ENCODE measurements at regions not wholly inside any gene's neighbourhood (a gene's known extent, or its start where the extent isn't known, plus 50 kb on each side); places are given as distances from the start of the nearest gene placed in this dataset.

DNA sequence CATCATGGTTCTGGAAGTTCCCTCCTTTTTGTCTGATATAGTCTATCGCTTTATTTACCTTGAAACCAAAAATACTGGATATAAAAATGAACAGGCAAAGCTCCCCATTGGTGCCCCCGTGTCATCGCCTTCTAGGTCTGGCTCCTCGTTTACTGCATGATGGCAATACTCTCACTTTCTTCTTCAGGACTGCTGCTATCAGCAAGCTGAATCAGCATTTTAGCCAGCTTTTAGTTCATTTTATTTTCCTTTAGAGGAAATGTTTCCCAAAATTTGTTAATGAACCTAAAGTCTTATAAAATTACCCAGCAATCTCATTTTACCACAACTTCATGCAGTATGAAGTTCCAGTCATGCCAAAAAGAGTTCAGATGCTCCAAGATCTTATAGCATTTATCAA, 80.5 kb downstream of the ZIC3 start:
- no peak overlapping the region for H3K4me3 ChIP-seq (ENCODE audit: low read depth, poor library complexity, severe bottlenecking)
- intact Hi-C loops (cut with DNase I; ENCODE audit: low total_unique reads), result no loop called here
- DNase-seq (ENCODE audit: low spot score in 2 of 2), result no peak
- WGBS, 2 donors, result 63 to 77% methylated on average over 4 of the region's 4 CpGs
- TF ChIP-seq, protein P1, sequence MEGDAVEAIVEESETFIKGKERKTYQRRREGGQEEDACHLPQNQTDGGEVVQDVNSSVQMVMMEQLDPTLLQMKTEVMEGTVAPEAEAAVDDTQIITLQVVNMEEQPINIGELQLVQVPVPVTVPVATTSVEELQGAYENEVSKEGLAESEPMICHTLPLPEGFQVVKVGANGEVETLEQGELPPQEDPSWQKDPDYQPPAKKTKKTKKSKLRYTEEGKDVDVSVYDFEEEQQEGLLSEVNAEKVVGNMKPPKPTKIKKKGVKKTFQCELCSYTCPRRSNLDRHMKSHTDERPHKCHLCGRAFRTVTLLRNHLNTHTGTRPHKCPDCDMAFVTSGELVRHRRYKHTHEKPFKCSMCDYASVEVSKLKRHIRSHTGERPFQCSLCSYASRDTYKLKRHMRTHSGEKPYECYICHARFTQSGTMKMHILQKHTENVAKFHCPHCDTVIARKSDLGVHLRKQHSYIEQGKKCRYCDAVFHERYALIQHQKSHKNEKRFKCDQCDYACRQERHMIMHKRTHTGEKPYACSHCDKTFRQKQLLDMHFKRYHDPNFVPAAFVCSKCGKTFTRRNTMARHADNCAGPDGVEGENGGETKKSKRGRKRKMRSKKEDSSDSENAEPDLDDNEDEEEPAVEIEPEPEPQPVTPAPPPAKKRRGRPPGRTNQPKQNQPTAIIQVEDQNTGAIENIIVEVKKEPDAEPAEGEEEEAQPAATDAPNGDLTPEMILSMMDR (IDR thresholded peaks at IDR 0.05), result no peak
- no peak for TF ChIP-seq POLR2A (IDR thresholded peaks at IDR 0.05)

GRCh38 chrX:137651647-137652046, 85.7 kb downstream of the ZIC3 start:
- no peak for DNase-seq (ENCODE audit: low spot score in 2 of 2)
- intact Hi-C loops (cut with DNase I; ENCODE audit: low total_unique reads), result no loop called here
- H3K4me3 ChIP-seq (ENCODE audit: low read depth, poor library complexity, severe bottlenecking), result no peak overlapping the region
- 60 to 85% methylated on average over 2 of the region's 2 CpGs for WGBS, 2 donors
- no peak for TF ChIP-seq POLR2A (IDR thresholded peaks at IDR 0.05)
- TF ChIP-seq, protein P1 (IDR thresholded peaks at IDR 0.05), result no peak

DNA sequence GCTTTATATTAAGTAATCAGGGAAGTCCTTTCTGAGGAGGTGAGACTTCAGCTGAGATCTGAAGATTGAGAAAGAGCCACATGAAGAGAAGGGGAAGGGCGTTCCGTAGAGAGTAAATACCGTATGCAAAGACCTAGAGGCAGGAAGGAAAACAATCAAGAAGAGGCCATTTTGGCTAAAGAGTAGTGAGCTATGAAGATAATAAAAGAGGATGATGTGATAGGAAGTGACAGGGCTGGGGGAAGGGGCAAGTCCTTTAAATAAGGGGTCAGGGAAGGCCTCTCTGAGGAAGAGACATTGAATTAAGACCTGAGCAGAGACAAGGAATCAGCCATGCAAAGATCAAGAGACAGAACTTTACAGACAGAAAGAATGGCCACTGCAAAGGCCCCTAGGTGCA, 86.2 kb downstream of the ZIC3 start:
- TF ChIP-seq POLR2A (IDR thresholded peaks at IDR 0.05), result no peak
- TF ChIP-seq, protein P1 (IDR thresholded peaks at IDR 0.05), result no peak
- DNase-seq (ENCODE audit: low spot score in 2 of 2), result no peak
- intact Hi-C loops (cut with DNase I; ENCODE audit: low total_unique reads), result no loop called here
- no peak overlapping the region for H3K4me3 ChIP-seq (ENCODE audit: low read depth, poor library complexity, severe bottlenecking)
- WGBS, 2 donors, result 67 to 83% methylated on average over 3 of the region's 3 CpGs

- no peak for DNase-seq (ENCODE audit: low spot score in 2 of 2)
- no peak overlapping the region for H3K4me3 ChIP-seq (ENCODE audit: low read depth, poor library complexity, severe bottlenecking)
- intact Hi-C loops (cut with DNase I; ENCODE audit: low total_unique reads), result no loop called here
- TF ChIP-seq POLR2A (IDR thresholded peaks at IDR 0.05), result no peak
- TF ChIP-seq, protein P1 (IDR thresholded peaks at IDR 0.05), result no peak
These were observed 88.6 kb downstream of the ZIC3 start for GRCh38 chrX:137654481-137654880.

- intact Hi-C loops (cut with DNase I; ENCODE audit: low total_unique reads), result no loop called here
- no peak for DNase-seq (ENCODE audit: low spot score in 2 of 2)
- 64 to 76% methylated on average over 6 of the region's 6 CpGs for WGBS, 2 donors
- TF ChIP-seq POLR2A (IDR thresholded peaks at IDR 0.05), result no peak
- TF ChIP-seq, protein P1 (IDR thresholded peaks at IDR 0.05), result no peak
- H3K4me3 ChIP-seq (ENCODE audit: low read depth, poor library complexity, severe bottlenecking), result no peak overlapping the region
These were observed 101.8 kb downstream of the ZIC3 start for GRCh38 chrX:137667776-137668175.

GRCh38 chrX:137684591-137684990, 118.7 kb downstream of the ZIC3 start:
- no peak overlapping the region for H3K4me3 ChIP-seq (ENCODE audit: low read depth, poor library complexity, severe bottlenecking)
- no peak for DNase-seq (ENCODE audit: low spot score in 2 of 2)
- intact Hi-C loops (cut with DNase I; ENCODE audit: low total_unique reads), result no loop called here
- TF ChIP-seq, protein P1 (IDR thresholded peaks at IDR 0.05), result no peak
- TF ChIP-seq POLR2A (IDR thresholded peaks at IDR 0.05), result no peak
- 22 to 24% methylated on average over 2 of the region's 2 CpGs for WGBS, 2 donors

All from lower leg skin (tissue), 4 donors.